GM12875 (cell line): ENCODE measurements at regions not wholly inside any gene's neighbourhood (a gene's known extent, or its start where the extent isn't known, plus 50 kb on each side); places are given as distances from the start of the nearest gene placed in this dataset.

Source experiments
- H3K4me3 ChIP-seq: one replicate; pipeline ENCODE4 v1.5.1; 2011; ENCODE audit warnings: low read depth, low read length, control low read depth
- CTCF ChIP-seq: IDR thresholded peaks from 2 replicates; pipeline ENCODE4 v1.5.1; 2011; ENCODE audit warnings: low read depth, mild to moderate bottlenecking, control low read depth, inconsistent platforms, low read length, moderate library complexity, borderline replicate concordance; ENCODE audit not compliant: insufficient read depth

DNA sequence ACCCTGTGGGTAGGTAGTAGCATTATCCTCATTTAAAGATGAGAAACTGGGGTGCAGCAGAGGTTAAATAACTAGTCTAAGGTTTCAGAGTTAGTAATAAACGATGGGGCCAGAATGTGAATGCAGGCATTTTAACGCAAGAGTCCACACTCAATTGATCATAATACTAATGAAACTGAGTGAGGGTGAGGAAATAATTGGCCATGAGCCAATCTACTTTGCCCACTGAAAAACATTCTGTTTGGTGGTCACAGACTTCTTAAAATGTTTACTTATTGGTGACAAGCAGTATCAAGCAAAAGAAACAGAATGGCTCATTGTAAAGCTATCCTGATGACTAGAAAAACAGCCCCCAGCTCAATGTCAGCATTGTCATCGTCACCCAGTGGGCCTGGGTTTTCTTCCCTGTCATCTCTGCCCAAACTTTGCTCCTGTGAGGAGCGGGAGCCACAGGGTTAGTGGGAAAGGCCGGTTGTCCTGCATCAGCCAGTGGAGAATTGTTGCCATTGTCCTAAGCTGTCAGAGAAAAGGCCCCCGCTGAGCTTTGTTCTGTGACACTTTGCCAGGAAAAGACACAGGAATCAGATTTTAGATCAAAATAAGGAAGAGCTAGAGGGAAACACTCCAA lies 77.3 kb upstream of the MAN2A1 start:
- H3K4me3 ChIP-seq: no peak overlapping the region
- TF ChIP-seq CTCF: no peak

DNA sequence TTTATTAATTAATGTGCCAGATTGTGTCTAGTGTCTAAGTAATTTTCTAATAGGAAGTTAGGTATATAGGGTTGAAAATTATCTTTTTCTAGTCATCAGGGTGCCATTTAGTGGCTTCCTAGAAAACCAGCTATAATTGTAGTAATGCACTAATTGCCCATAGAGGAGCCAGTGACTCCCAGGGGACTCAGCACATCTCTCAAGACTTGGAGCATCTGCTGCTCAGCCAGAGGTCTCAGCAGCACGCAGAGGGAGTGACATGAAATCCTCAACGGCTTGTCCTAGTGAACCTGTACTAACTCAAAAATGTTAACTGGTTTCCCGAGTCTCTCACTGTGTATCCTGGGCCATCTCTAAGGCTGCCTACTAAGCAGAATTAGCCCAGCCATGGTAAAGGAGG lies 78.2 kb upstream of the MAN2A1 start:
- H3K4me3 ChIP-seq: no peak overlapping the region
- TF ChIP-seq CTCF: no peak

- no peak overlapping the region for H3K4me3 ChIP-seq
- TF ChIP-seq CTCF: no peak
Observed at GRCh38 chr5:109611061-109611460, 78.7 kb upstream of the MAN2A1 start.

DNA sequence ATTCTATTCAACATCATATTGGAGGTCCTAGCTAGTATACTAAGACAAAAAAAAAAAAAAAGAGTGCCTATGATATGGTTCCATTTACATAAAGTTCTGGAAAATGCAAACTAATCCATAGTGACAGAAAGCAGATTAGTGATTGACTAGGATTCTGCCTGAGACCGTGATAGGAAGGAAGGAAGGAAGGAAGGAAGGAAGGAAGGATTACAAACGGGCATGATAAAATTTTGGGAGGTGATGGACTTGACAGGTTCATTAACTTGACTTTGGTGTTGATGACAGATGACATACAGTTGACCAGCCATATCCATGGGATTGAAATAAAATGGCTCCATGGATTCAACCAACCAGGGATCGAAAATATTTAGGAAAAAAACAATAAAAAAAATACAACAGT lies 79.1 kb upstream of the MAN2A1 start:
- no peak overlapping the region for H3K4me3 ChIP-seq
- no peak for TF ChIP-seq CTCF

- no peak for TF ChIP-seq CTCF
- no peak overlapping the region for H3K4me3 ChIP-seq
Observed at GRCh38 chr5:109605207-109605730, 84.5 kb upstream of the MAN2A1 start.

DNA sequence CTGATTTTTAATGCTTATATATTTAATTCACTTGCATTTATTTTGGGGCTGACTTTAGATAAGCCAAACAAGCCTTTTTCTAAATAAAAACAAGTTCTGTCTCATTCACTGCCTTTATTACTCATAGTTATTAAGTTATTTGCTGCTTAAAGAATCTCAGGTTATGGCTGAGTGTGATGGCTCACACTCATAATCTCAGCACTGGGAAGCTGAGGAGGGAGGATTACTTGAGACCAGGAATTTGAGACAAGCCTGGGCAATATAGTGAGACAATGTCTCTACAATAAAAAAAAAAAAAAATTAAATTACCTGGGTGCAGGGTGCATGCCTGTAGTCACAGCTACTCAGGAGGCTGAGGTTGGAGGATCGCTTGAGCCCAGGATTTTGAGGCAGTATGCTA lies 85.0 kb upstream of the MAN2A1 start:
- H3K4me3 ChIP-seq: no peak overlapping the region
- no peak for TF ChIP-seq CTCF

GRCh38 chr5:109601736-109602135 lies 88.0 kb upstream of the MAN2A1 start:
- no peak for TF ChIP-seq CTCF
- no peak overlapping the region for H3K4me3 ChIP-seq
